ENCODE measurements at regions not wholly inside any gene's neighbourhood (a gene's known extent, or its start where the extent isn't known, plus 50 kb on each side); places are given as distances from the start of the nearest gene placed in this dataset.

DNA sequence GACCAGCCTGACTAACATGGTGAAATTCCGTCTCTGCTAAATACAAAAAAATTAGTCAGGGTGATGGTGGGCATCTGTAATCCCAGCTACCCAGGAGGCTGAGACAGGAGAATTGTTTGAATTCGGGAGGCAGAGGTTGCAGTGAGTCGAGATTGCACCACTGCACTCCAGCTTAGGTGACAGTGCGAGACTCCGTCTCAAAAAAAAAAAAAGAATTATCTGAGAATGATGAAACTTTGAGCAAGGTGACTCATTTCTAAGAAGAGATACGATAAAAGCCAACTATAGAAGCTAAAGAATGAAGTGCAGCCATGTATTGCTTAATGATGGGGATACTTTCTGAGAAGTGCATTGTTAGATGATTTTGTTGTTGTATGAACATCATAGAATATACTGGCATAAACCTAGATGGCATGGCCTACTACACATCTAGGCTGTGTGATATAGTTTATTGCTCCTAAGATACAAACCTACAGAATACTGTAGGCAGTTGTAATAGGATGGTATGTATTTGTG is 64.7 kb downstream of the SNRPE start:
- ATAC-seq (no peak), DNase-seq (no peak)
- intact Hi-C loops (cut with DNase I, micrococcal nuclease): no loop called here

DNA sequence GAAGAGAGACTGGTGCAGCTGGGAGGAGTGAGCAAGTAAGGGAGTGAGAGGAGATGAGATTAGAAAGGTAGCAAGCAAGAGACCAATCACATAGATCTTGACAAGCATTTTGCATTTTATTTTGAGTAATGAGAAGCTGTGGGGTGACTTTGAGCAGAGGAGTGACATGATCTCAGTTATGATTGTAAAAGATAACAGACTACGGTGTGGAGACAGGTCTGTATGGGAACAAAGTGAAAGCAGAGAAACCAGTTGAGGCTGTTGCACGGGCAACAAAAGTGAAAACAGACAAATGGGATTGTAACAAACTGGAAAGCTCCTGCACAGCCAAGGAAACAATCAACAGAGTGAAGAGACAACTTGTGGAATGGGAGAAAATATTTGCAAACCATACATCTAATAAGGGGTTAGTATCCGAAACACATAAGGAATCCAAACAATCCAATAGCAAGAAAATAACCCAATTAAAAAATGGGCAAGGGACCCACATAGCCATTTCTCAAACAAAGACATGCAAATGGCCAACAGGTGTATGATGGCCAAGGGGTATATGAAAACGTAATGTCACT is 68.4 kb downstream of the SNRPE start:
- no peak for ATAC-seq
- intact Hi-C loops (cut with DNase I, micrococcal nuclease): no loop called here
- DNase-seq: no peak

DNA sequence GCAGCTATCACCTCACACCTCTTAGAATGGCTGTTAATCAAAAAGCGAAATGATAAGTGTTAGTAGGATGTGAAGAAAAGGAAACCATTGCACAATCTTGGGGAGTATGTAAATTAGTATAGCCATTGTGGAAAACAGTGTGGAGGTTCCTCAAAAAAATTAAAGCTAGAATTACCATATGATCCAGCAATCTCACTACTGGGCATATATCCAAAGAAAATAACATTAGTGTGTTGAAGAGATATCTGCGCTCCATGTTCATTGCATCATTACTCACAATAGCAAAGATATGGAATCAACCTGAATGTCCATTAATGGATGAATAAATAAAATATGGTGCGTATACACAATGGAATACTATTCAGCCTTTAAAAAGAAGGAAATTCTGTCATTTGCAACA is 68.9 kb downstream of the SNRPE start:
- intact Hi-C loops (cut with DNase I, micrococcal nuclease): no loop called here
- DNase-seq (no peak), ATAC-seq (no peak)

DNA sequence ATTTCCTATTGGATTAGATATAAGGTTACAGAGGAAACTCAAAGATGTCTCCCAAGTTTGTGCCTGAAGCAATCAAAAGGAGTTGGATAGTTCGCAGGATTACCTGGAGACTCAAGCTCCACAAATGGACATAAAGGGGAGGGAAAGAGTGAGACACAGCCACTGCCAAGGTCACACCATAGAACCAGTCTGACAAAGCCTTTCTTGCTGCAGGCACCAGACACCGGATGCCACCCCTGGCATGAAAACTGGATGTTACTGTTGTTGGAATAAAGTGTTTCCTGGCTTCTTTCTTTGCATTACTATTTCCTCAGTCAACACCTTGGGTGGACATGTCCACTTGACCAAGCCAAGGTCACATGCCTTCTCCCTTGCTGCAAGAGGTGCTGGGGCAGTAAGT is 70.6 kb downstream of the SNRPE start:
- ATAC-seq: no peak
- DNase-seq: no peak
- intact Hi-C loops (cut with DNase I, micrococcal nuclease): no loop called here

DNA sequence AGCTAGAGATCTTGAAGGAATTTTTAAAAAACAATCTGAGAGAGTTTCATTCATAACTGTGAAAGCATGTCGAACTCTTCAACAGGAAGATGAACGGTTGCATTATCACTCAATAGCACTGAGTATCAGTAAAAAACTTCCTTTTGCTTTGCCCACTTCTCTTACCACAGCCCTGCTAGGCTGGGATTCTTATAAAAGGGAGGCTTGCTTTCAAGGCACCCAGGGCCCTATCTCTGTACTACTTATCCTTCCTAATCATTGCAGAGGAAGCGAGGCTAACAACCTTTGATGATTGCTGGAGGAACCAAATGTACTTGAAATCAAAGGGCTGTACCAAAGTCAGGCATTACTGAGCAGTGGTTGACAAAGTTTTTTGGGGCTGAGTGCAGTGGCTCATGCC is 71.2 kb downstream of the SNRPE start:
- no peak for ATAC-seq
- intact Hi-C loops (cut with DNase I, micrococcal nuclease): no loop called here
- no peak for DNase-seq

DNA sequence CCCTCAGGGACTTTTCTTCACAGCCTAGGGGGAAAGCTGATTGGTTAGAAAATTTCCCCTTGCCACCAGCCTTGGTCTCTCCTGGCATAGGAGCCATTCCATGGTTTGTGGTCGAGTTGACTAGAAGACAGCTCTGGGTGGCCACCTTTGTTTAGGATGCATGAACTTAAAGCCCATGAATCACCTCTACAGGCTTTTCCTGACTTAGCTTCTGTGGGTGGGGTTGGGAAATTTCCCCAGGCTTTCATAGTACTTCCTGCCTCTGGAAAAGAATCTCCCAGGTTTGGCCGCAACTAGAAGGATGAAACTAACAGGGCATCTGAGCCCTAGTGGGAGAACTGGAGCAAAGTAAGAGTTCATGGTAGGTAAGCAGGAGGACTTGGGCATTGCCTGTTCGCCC is 72.6 kb downstream of the SNRPE start:
- DNase-seq (no peak), ATAC-seq (no peak)
- intact Hi-C loops (cut with DNase I, micrococcal nuclease): no loop called here

DNA sequence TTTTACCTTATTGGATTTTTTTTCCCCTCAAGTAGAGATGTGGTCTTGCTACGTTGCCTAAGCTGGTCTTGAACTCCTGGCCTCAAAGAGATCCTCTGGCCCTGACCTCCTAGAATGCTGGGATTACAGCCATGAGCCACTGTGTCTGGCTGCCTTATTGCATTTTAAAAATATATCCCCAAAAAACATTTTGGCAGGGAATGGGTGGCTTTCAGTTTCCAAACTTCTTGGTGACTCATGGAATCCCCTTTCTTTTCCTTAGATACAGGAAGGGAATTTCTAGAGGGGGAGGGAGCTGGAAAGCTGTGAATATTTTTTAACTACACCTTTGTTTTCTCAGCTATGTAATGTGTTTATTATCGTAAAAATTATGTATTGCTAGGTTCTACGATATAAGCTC is 73.3 kb downstream of the SNRPE start:
- intact Hi-C loops (cut with DNase I, micrococcal nuclease): no loop called here
- ATAC-seq (no peak), DNase-seq (no peak)

DNA sequence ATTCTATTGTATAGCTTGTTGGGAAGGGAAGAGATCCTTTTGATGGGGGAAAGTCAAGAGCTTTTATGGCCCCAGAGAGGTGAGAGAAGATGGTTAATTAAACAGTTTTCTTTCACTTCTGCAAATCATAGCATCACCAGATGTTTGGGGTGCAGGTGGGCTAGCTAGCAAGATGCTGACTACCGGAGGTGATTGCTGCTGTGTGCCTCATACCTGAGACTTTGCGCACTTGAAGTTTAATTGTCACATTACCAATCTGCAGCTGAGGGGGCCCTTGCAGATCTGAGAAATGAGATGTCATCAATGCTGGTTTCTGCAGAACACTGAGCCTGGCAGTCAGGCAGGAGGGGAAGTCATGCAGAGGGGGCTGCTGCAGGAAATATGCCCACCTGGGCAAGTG is 73.9 kb downstream of the SNRPE start:
- no peak for ATAC-seq
- intact Hi-C loops (cut with DNase I, micrococcal nuclease): no loop called here
- no peak for DNase-seq

DNA sequence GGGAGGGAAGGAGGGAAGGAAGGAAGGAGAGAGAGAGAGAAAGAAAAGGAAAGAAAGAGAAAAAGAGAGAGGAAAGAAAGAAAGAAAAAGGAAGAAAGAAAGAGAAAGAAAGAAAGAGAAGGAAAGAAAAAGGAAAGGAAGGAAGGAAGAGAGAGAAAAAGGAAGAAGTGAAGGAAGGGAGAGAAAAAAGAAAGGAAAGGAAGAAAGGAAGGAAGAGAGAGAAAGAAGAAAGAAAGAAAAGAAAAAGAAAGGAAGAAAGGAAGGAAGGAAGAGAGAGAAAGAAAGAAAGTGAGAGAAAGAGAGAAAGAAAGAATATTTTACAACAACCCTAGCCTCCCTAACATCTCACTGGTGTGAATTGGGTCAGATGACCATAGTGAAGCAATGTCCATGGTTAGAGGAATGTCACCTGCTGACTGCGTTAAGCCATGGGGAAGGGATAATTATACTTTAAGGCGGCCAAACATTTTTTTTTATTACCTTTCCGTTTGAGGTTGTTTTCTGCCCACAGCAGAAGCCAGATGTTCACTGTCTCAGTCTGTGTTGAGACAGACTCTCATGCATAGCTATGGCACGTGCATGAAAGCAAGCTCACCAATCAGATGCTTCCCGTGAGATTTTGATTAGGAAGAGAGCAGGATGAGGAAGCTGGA is 76.4 kb downstream of the SNRPE start:
- intact Hi-C loops (cut with DNase I, micrococcal nuclease): no loop called here

DNA sequence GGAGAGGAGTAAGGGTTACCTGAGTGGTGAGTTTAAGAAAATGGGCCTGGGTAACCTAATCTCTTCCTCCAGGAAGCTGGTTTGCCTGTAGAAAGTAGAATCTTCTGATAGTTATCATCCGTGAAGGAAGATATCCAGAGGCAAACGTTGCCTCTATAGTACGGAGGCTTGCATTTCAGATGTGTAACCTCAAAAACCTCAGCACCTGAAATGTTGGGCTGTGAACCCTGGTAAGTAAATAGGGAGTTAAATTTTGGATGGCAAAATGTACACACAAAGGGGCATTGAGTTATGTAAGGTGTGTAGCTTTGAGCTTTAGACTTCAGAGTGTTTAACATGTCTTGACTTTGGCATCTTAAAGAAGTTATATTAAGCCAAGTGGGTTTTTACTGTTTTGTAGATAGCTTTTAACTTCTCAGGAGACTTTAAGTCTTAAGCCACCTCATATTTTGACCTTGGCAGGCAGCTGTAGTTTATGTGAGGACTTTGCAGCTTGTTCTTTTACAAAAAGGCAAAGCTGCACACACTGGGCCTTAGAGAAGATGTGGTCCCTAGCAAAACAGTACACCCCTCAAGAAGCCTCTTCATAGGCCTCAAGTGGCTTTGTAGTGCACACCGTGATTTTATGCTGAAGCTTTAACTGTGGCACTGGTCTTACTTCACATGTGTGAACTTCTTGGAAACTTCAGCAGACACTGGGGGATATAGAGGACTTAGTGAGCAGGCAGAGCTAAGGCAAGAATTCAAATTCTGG is 83.4 kb downstream of the SNRPE start:
- ATAC-seq: no peak
- intact Hi-C loops (cut with DNase I, micrococcal nuclease): no loop called here
- no peak for DNase-seq

More for the DNA sequence above, 76.4 kb downstream of the SNRPE start:
- ATAC-seq (no peak), DNase-seq (no peak)

DNA sequence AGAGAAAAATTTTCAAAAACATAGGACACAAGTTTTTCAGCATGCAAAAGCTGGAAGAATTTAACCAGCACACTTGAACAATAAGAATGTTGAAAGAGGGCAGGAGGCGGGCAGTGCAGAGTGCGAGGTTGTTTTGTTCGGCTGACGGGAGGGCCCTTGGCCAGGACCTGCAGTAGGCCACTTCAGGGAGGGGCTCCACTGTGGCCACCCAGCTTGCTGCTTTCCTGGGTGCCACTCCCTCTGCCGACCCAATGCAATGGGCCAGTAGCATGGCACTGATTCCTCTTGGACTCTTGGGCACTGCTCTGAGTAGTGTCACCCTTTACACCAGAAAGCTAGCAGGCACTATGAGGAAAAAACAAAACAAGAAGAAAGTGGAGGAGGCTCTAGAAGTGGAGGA is 92.9 kb downstream of the SNRPE start:
- ATAC-seq: no peak
- no peak for DNase-seq
- intact Hi-C loops (cut with DNase I, micrococcal nuclease): no loop called here

DNA sequence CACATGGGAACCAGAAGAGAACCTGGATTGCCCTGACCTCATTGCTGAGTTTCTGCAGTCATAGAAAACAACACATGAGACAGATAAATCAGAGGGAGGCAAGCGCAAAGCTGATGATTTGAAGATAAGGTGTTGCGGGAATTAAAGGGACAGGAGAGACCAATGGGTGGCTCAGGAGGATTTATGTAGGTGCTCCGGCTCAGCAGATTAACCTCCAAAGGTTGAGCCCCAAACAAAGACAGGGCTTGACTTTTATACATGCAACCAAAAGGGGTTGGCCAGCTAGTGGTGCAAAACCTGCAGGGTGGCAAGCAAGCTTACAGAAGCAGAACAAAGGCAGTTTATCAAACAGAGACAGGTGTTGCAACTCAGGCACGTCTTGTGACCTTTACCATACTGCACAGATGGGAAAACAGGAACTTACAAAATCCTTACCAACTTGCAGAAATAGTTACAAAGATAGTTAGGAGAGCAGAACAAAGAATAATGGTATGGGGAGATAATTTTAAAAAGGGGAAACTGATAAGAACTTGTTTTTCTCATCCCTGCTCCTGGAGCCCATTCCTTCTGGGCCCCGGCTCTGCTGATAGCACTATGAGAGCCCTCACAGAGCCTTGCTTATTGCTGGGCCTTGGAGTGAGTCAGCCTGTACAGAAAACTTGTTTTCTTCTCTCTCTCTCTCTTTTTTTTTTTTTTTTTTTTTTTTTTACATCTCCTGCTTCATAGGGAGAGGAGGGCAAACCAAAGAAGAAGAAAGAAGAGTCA is 93.6 kb downstream of the SNRPE start:
- no peak for ATAC-seq
- no peak for DNase-seq
- intact Hi-C loops (cut with DNase I, micrococcal nuclease): no loop called here

DNA sequence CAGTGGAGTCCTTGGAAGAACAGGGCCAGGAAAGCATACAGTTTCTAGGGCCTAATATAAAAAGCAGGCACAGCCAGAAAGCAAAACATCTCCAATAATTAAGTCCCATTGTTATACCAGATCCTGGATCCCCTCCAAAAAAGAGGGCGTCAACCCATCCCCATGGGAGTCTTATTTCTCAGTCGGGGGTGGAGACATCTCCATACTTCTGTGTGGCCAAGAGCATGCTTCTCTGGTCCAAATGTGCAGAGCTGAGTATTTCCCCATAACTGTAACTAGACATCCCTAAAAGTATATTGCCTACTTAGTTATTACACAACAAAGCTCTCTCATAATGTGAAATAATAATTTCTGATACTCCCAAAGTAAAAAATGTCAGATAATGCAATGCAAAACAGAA is 104.2 kb upstream of the SOX13 start:
- intact Hi-C loops (cut with DNase I, micrococcal nuclease): no loop called here
- ATAC-seq (no peak), DNase-seq (no peak)

DNA sequence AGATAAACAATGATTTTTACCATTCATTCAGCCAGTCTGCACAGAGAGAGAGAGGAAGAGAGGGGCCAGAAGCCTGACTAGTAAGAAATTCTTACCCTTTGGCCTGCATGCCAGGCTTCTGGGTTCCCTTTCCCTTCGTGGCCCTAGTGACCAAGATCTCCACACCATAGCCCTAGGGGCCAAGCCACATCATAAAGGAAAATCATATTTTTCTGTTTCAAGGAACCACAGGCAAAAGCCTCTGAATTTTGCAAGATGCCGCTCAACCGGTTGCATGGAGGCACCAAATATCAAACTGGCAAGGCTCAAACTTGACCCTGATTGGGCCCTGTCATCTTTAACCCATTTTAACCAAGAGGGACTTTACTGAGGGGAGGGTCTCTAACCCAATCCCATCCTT is 103.1 kb upstream of the SOX13 start:
- ATAC-seq: no peak
- DNase-seq: no peak
- intact Hi-C loops (cut with DNase I, micrococcal nuclease): no loop called here

DNA sequence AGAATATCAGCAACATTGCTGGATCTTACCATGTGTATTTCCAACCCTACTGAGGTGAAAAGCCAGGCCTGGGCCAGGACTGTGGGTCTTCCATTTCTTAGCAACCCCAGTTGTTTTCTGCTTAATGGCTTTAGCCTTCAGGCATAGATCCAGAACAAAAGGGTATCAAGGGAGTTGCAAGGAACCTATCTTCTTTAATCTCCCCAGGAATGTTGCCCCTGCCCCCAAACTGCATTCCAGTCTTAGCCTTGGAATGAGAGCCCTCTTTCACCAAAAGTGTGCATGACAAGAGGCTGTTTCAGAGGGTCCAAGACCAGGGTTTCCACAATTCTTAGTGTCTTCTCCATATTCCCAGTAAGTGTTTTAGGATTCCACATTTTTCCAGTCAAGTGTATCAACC is 87.9 kb upstream of the SOX13 start:
- DNase-seq: no peak
- intact Hi-C loops (cut with DNase I, micrococcal nuclease): no loop called here
- ATAC-seq: no peak

DNA sequence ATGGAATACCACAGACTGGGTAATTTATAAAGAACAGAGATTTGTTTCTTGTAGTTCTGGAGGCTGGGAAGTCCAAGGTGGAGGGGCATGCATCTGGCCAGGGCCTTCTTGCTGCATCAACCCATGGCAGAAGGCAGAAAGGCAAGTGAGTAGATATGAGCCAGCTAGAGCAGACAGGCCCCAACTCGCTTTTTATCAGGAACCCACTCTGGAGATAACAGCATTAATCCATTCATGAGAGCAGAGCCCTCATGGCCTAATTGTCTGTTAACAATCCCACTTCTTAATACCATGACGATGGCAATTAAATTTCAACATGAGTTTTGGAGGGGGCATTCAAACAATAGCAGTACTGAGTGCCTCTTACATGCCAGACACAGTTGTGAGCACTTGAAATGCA is 87.2 kb upstream of the SOX13 start:
- DNase-seq (no peak), ATAC-seq (no peak)
- intact Hi-C loops (cut with DNase I, micrococcal nuclease): no loop called here

DNA sequence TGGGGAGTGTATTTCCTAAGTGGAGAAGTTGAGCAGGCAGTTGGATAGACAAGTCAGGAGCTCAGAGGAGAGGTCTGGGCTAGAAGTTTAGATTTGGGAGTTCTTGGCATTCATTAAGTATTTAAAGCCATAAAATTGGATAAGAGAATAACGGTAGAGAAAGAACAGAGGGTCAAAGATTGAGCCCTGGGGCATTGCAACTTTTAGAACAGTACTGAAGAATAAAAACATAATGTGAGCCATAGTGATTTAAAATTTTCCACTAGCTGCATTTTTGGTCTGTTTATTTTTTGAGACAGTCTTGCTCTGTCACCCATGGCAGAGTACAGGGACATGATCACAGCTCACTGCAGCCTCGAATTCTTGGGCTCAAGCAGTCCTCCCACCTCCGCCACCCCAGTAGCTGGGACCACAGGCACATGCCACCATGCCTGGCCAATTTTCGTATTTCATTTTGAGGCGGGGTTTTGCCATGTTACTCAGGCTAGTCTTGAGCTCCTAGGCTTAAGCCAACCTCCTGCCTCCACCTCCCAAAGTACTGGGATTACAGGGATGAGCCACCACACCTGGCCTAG is 85.9 kb upstream of the SOX13 start:
- intact Hi-C loops (cut with DNase I, micrococcal nuclease): no loop called here
- no peak for DNase-seq
- ATAC-seq: no peak

DNA sequence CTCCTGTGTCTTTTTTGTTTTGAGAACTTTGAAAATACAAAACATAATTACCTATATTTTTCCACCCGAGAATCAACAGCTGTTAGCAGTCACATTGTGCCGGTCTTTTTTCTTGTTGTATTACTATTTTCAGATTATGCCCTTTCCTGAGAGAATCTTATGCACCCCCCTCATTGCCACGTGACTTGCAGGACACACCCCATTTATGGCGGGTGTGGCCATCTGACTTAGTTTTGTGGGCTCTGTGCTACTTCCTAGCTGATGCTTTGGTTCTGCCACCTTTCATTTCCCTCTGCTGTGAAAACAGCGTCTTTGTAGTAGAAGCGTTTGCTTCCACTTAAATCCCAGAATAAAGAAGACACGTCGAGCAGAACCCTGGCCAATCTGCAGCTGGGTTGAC is 82.8 kb upstream of the SOX13 start:
- peak; percentile 57 for ATAC-seq
- DNase-seq: peak in 1 of 2 donors; percentile 31

DNA sequence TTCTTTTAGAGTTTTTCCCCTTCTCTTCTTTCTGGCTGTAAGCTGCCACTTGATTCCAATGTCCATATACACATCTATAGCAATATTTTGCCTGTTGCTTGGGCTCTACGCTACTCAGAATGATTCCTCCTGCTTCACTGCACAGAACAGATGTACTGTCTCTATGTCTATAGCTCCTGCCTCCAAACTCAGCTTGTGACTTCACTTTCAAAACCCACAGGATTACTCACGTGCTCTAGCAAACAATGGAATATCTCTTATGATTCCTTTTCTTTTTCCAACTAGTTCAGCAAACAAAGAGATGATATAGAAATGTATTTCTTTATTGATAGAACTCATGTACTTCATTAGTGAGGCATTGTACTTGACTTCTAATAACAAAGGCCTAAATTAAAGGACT is 80.5 kb upstream of the SOX13 start:
- DNase-seq (no peak), ATAC-seq (no peak)
- intact Hi-C loops (cut with DNase I, micrococcal nuclease): no loop called here

More for the DNA sequence above, 82.8 kb upstream of the SOX13 start:
- intact Hi-C loops (cut with DNase I, micrococcal nuclease): no loop called here

Data from left colon (tissue), 2 donors.